Peyer's patch (tissue), 4 donors: ENCODE measurements at regions not wholly inside any gene's neighbourhood (a gene's known extent, or its start where the extent isn't known, plus 50 kb on each side); places are given as distances from the start of the nearest gene placed in this dataset.

Source experiments
- DNase-seq, 3 donors: peaks; one replicate each; pipeline ENCODE4 v3.0.0-alpha.2; 2017 to 2019
- H3K27ac ChIP-seq, 4 donors: fragments of 200-600 bp; sonication (generic); one replicate each; pipeline ENCODE4 v1.5.1; 2016 to 2019
- H3K27me3 ChIP-seq, 2 donors: fragments of 200-600 bp; sonication (generic); one replicate each; pipeline ENCODE4 v1.5.1; 2019
- H3K36me3 ChIP-seq, 3 donors: fragments of 200-600 bp; sonication (generic); one replicate each; pipeline ENCODE4 v1.5.1; 2016 to 2019
- H3K4me1 ChIP-seq, 4 donors: fragments of 200-600 bp; sonication (generic); one replicate each; pipeline ENCODE4 v1.5.1; 2016 to 2019
- H3K4me3 ChIP-seq, 4 donors: fragments of 200-600 bp; sonication (generic); 1 replicate in 3 of 4; 2 replicates in 1 of 4; pipeline ENCODE4 v1.5.1; 2016 to 2019; ENCODE audit warnings: mild to moderate bottlenecking in 1 of 4
- H3K9me3 ChIP-seq, 4 donors: fragments of 200-600 bp; sonication (generic); one replicate each; pipeline ENCODE4 v1.5.1; 2016 to 2019; ENCODE audit warnings: mild to moderate bottlenecking in 1 of 4
- POLR2A ChIP-seq, 2 donors: fragments of 450-650 bp; IDR thresholded peaks; one replicate each; pipeline ENCODE4 v1.5.1; 2017; ENCODE audit warnings: antibody characterized with exemption in 2 of 2, mild to moderate bottlenecking in 2 of 2, moderate library complexity in 2 of 2
- TF ChIP-seq, protein P1 (sequence below), 6 experiments: fragments of 450-650 bp in 4 of 6; fragments of 200-600 bp in 2 of 6; sonication (generic) in 1 of 6; IDR thresholded peaks; one replicate each; pipeline ENCODE4 v1.5.1; 2017 to 2019; ENCODE audit warnings: antibody characterized with exemption in 6 of 6, mild to moderate bottlenecking in 3 of 6, moderate library complexity in 1 of 6

DNA sequence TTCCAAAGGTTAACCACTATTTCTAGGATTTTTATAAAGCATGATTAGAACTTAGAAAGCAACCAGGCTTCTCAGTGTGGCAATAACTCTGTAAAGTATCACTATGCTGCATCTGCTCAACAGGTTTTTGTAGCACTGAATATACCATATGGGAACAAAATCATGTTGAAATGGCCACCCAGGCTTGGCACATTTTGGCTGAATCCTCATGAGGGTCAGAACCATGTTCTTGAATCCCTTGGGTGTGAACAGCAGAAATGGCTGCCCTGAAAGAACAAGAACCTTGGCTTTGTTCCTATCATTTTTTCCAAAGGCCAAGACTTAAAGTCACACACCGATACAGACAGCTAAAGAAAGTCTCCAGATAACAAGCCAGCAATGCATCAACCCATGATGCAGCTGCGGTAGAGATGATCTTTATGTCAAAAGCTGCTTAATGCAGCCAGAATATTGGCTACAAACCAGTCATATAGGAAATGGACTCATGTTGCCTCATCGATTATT lies 283.0 kb upstream of the NOX3 start:
- no peak overlapping the region for H3K27ac ChIP-seq
- no peaks in the 10 kb centered on the region for H3K9me3 ChIP-seq
- no peak overlapping the region for H3K4me3 ChIP-seq
- H3K36me3 ChIP-seq = no peaks in the 10 kb centered on the region
- no peaks in the 10 kb centered on the region for H3K27me3 ChIP-seq
- DNase-seq = no peak
- TF ChIP-seq, protein P1, sequence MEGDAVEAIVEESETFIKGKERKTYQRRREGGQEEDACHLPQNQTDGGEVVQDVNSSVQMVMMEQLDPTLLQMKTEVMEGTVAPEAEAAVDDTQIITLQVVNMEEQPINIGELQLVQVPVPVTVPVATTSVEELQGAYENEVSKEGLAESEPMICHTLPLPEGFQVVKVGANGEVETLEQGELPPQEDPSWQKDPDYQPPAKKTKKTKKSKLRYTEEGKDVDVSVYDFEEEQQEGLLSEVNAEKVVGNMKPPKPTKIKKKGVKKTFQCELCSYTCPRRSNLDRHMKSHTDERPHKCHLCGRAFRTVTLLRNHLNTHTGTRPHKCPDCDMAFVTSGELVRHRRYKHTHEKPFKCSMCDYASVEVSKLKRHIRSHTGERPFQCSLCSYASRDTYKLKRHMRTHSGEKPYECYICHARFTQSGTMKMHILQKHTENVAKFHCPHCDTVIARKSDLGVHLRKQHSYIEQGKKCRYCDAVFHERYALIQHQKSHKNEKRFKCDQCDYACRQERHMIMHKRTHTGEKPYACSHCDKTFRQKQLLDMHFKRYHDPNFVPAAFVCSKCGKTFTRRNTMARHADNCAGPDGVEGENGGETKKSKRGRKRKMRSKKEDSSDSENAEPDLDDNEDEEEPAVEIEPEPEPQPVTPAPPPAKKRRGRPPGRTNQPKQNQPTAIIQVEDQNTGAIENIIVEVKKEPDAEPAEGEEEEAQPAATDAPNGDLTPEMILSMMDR (IDR thresholded peaks at IDR 0.05) = no peak
- TF ChIP-seq POLR2A (IDR thresholded peaks at IDR 0.05) = no peak
- H3K4me1 ChIP-seq = no peaks in the 10 kb centered on the region

- TF ChIP-seq POLR2A (IDR thresholded peaks at IDR 0.05) = no peak
- TF ChIP-seq, protein P1 (IDR thresholded peaks at IDR 0.05) = no peak
- Histone ChIP-seq H3K9me3 (no peaks in the 10 kb centered on the region), H3K4me3 (no peak overlapping the region), H3K4me1 (no peaks in the 10 kb centered on the region), H3K27me3 (no peaks in the 10 kb centered on the region), H3K27ac (no peak overlapping the region), H3K36me3 (no peaks in the 10 kb centered on the region)
- no peak for DNase-seq
Observed at GRCh38 chr6:155717374-155717773, 261.7 kb upstream of the NOX3 start.

- H3K36me3 ChIP-seq = no peaks in the 10 kb centered on the region
- H3K27me3 ChIP-seq = no peaks in the 10 kb centered on the region
- TF ChIP-seq, protein P1 (IDR thresholded peaks at IDR 0.05) = no peak
- no peak for TF ChIP-seq POLR2A (IDR thresholded peaks at IDR 0.05)
- no peak overlapping the region for H3K27ac ChIP-seq
- DNase-seq = no peak
- H3K4me3 ChIP-seq = no peak overlapping the region
- H3K9me3 ChIP-seq = no peaks in the 10 kb centered on the region
- no peaks in the 10 kb centered on the region for H3K4me1 ChIP-seq
Observed at GRCh38 chr6:155710704-155711103, 255.1 kb upstream of the NOX3 start.

GRCh38 chr6:155709262-155709661 lies 253.6 kb upstream of the NOX3 start:
- Histone ChIP-seq H3K4me1 (no peaks in the 10 kb centered on the region), H3K27ac (no peak overlapping the region), H3K27me3 (no peaks in the 10 kb centered on the region), H3K36me3 (no peaks in the 10 kb centered on the region), H3K9me3 (no peaks in the 10 kb centered on the region), H3K4me3 (no peak overlapping the region)
- no peak for DNase-seq
- TF ChIP-seq, protein P1 (IDR thresholded peaks at IDR 0.05) = no peak
- no peak for TF ChIP-seq POLR2A (IDR thresholded peaks at IDR 0.05)

- Histone ChIP-seq H3K4me1 (no peaks in the 10 kb centered on the region), H3K27ac (no peak overlapping the region), H3K36me3 (no peaks in the 10 kb centered on the region), H3K27me3 (no peaks in the 10 kb centered on the region), H3K4me3 (no peak overlapping the region), H3K9me3 (no peaks in the 10 kb centered on the region)
- DNase-seq = no peak
- TF ChIP-seq POLR2A (IDR thresholded peaks at IDR 0.05) = no peak
Observed at GRCh38 chr6:155708100-155708499, 252.5 kb upstream of the NOX3 start.

DNA sequence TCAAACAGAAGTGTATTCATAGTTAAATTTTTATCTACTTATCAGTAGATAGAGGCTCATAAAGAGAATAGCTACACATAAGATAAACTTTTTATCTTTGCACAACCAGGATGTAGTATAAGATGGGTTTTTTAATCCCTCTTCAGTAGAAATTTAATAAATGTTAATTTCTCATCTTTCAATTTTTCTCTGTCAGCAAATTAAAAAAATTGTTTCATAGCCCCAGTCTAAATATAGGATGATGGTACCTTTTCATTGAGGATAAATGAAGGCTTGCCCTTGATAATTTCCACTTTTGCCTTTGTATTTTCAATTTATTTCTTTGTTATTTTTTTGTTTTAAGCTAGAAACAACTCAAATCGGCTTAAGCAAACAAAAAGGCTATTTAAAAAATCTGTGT lies 251.2 kb upstream of the NOX3 start:
- Histone ChIP-seq H3K4me3 (no peak overlapping the region), H3K27ac (no peak overlapping the region), H3K36me3 (no peaks in the 10 kb centered on the region), H3K4me1 (no peaks in the 10 kb centered on the region), H3K9me3 (no peaks in the 10 kb centered on the region), H3K27me3 (no peaks in the 10 kb centered on the region)
- TF ChIP-seq, protein P1 (IDR thresholded peaks at IDR 0.05) = no peak
- no peak for TF ChIP-seq POLR2A (IDR thresholded peaks at IDR 0.05)
- DNase-seq = no peak
